Vagina (tissue), 2 donors: ENCODE measurements at regions not wholly inside any gene's neighbourhood (a gene's known extent, or its start where the extent isn't known, plus 50 kb on each side); places are given as distances from the start of the nearest gene placed in this dataset.

Experiments
- DNase-seq, 2 donors: peaks; one replicate each; pipeline ENCODE4 v3.0.0-alpha.2; 2017; ENCODE audit errors: extremely low spot score in 2 of 2
- H3K27ac ChIP-seq: fragments of 200-600 bp; sonication (generic); one replicate; pipeline ENCODE4 v1.5.1; 2019
- H3K27me3 ChIP-seq: fragments of 200-600 bp; sonication (generic); one replicate; pipeline ENCODE4 v1.5.1; 2019
- H3K36me3 ChIP-seq, 2 donors: fragments of 200-600 bp; sonication (generic); one replicate each; pipeline ENCODE4 v1.5.1; 2017 to 2019
- H3K4me1 ChIP-seq: fragments of 200-600 bp; sonication (generic); one replicate; pipeline ENCODE4 v1.5.1; 2019
- H3K4me3 ChIP-seq, 2 donors: fragments of 200-600 bp; sonication (generic); 1 replicate in 1 of 2; 2 replicates in 1 of 2; pipeline ENCODE4 v1.5.1; 2016 to 2019
- H3K9me3 ChIP-seq: fragments of 200-600 bp; sonication (generic); one replicate; pipeline ENCODE4 v1.5.1; 2019
- POLR2A ChIP-seq, 2 donors: fragments of 450-650 bp; IDR thresholded peaks; one replicate each; pipeline ENCODE4 v1.6.1; 2017; ENCODE audit warnings: antibody characterized with exemption in 2 of 2, mild to moderate bottlenecking in 2 of 2, moderate library complexity in 2 of 2
- POLR2AphosphoS5 ChIP-seq, 2 donors: sonication (generic); formaldehyde crosslinking; IDR thresholded peaks; one replicate each; pipeline ENCODE4 v1.9.0; 2017; ENCODE audit warnings: antibody characterized with exemption in 2 of 2, mild to moderate bottlenecking in 2 of 2, low read depth in 1 of 2; ENCODE audit not compliant: insufficient read depth in 1 of 2
- intact Hi-C: fragments of 100-400 bp; cut with DNase I; formaldehyde crosslinking; loops from one replicate; pipeline ENCODE4 v1.15.1; 2023
- TF ChIP-seq, protein P1 (sequence below), 3 experiments: fragments of 450-650 bp in 2 of 3; fragments of 200-600 bp in 1 of 3; sonication (generic) in 1 of 3; IDR thresholded peaks; one replicate each; pipeline ENCODE4 v1.5.1; 2017 to 2019; ENCODE audit warnings: antibody characterized with exemption in 3 of 3, mild to moderate bottlenecking in 2 of 3, moderate library complexity in 2 of 3

DNA sequence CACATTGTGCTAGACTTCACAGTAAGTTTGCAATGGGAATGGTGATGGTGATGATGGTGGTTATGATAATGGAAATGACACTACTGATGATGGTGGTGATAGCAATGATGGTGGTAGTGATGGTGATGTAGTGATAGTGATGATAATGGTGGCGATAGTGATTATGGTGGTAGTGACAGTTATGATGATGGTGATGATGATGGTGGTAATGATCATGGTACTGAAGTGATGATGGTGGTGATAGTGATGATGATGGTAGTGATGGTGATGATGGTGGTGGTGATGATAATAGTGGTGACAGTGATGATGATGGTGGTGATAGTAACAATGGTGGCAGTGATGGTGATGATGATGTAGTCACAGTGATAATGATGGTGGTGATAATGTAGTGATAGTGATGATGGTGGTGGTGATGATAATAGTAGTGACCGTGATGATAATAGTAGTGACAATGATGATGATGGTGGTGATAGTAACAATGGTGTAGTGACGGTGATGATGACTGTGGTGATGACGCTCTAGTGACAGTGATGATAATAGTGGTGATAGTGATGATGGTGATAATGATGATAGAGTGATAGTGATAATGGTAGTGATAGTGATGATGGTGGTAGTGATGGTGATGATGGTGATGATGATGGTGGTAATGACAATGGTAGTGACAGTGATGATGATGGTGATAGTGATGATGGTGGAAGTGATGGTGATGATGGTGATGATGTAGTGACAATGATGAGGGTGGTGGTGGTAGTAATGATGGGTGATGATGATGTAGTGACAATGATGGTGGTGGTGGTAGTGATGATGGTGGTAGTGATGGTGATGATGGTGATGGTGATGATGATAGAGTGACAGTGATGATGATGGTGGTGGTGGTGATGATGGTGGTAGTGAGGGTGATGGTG is 222.9 kb upstream of the PWP1 start:
- Histone ChIP-seq H3K27ac (no peak overlapping the region), H3K36me3 (no peaks in the 10 kb centered on the region), H3K27me3 (no peaks in the 10 kb centered on the region), H3K4me3 (no peak overlapping the region), H3K9me3 (no peaks in the 10 kb centered on the region), H3K4me1 (no peaks in the 10 kb centered on the region)
- no peak for DNase-seq
- no peak for TF ChIP-seq POLR2A (IDR thresholded peaks at IDR 0.05)
- TF ChIP-seq POLR2AphosphoS5 (IDR thresholded peaks at IDR 0.05; ENCODE audit: insufficient read depth in 1 of 2, low read depth in 1 of 2), result no peak
- intact Hi-C loops, result no loop called here

DNA sequence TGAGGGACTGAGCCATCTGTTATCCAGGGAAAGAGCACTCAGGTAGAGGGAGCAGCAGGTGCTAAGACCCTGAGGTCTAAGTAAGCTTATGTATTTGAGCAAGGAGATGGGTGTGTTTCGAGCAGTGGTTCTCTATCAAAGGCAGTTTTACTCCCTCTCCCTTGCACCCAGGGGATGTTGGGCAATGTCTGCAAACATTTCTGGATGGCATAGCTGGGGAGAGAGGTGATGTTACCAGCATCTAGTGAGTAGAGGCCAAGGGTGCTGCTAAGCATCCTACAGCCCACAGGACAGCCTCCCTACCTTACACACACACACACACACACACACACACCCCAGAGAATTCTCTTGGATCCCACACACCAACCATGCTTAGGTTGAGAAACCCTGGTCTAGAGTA is 221.0 kb upstream of the PWP1 start:
- no peak for TF ChIP-seq POLR2A (IDR thresholded peaks at IDR 0.05)
- TF ChIP-seq, protein P1, sequence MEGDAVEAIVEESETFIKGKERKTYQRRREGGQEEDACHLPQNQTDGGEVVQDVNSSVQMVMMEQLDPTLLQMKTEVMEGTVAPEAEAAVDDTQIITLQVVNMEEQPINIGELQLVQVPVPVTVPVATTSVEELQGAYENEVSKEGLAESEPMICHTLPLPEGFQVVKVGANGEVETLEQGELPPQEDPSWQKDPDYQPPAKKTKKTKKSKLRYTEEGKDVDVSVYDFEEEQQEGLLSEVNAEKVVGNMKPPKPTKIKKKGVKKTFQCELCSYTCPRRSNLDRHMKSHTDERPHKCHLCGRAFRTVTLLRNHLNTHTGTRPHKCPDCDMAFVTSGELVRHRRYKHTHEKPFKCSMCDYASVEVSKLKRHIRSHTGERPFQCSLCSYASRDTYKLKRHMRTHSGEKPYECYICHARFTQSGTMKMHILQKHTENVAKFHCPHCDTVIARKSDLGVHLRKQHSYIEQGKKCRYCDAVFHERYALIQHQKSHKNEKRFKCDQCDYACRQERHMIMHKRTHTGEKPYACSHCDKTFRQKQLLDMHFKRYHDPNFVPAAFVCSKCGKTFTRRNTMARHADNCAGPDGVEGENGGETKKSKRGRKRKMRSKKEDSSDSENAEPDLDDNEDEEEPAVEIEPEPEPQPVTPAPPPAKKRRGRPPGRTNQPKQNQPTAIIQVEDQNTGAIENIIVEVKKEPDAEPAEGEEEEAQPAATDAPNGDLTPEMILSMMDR (IDR thresholded peaks at IDR 0.05), result no peak
- TF ChIP-seq POLR2AphosphoS5 (IDR thresholded peaks at IDR 0.05; ENCODE audit: insufficient read depth in 1 of 2, low read depth in 1 of 2), result no peak
- H3K36me3 ChIP-seq, result no peaks in the 10 kb centered on the region
- H3K27me3 ChIP-seq, result no peaks in the 10 kb centered on the region
- H3K9me3 ChIP-seq, result no peaks in the 10 kb centered on the region
- no peak for DNase-seq
- intact Hi-C loops, result no loop called here
- no peak overlapping the region for H3K4me3 ChIP-seq
- H3K4me1 ChIP-seq, result no peaks in the 10 kb centered on the region
- H3K27ac ChIP-seq, result no peak overlapping the region

DNA sequence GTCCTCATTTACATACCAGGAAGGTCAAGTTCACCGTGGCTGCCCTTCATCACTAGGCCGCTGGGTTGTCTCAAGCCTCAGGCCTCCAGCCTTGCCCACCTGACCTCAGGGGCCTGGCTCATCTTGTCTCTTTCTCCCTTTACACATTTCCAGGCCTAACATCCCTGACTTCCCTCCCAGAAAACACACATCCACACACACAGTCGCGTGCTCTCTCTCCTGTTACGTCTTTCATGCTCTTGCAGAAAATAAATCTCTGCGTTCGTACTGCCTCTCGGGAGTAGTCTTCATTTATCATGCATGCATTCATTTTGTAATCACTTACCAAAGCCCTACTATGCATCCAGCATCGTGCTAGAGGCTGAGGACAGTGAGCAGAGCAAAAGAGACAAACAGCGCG is 220.0 kb upstream of the PWP1 start:
- no peaks in the 10 kb centered on the region for H3K36me3 ChIP-seq
- no peak for DNase-seq
- H3K27ac ChIP-seq, result no peak overlapping the region
- no peak overlapping the region for H3K4me3 ChIP-seq
- H3K4me1 ChIP-seq, result no peaks in the 10 kb centered on the region
- intact Hi-C loops, result no loop called here
- H3K27me3 ChIP-seq, result no peaks in the 10 kb centered on the region
- no peaks in the 10 kb centered on the region for H3K9me3 ChIP-seq
- TF ChIP-seq POLR2A (IDR thresholded peaks at IDR 0.05) (no peak), POLR2AphosphoS5 (IDR thresholded peaks at IDR 0.05; ENCODE audit: insufficient read depth in 1 of 2, low read depth in 1 of 2) (no peak)
- TF ChIP-seq, protein P1 (IDR thresholded peaks at IDR 0.05), result no peak

DNA sequence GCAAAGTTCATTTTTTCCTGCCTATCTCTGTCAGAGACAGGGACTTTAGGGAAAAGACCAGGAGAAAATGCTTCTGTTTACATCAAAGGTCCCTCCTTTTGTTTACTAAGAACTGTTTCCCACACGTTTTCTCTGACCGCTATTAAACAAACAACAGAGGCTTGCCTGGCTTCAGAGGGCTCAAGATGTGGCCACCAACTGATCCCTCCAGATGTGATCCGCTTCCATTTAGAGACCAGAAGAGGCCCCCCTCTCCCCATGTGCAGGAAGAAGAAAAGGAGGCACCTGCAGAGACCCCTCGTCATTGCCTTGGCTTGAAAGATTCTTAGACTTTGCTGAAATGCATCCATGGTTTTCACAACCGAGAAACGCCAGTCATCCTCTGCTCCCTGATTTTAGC is 217.9 kb upstream of the PWP1 start:
- Histone ChIP-seq H3K36me3 (no peaks in the 10 kb centered on the region), H3K4me1 (no peaks in the 10 kb centered on the region), H3K27ac (no peak overlapping the region), H3K4me3 (no peak overlapping the region), H3K9me3 (no peaks in the 10 kb centered on the region), H3K27me3 (no peaks in the 10 kb centered on the region)
- intact Hi-C loops, result no loop called here
- DNase-seq, result no peak
- TF ChIP-seq POLR2A (IDR thresholded peaks at IDR 0.05) (no peak), POLR2AphosphoS5 (IDR thresholded peaks at IDR 0.05; ENCODE audit: insufficient read depth in 1 of 2, low read depth in 1 of 2) (no peak)

DNA sequence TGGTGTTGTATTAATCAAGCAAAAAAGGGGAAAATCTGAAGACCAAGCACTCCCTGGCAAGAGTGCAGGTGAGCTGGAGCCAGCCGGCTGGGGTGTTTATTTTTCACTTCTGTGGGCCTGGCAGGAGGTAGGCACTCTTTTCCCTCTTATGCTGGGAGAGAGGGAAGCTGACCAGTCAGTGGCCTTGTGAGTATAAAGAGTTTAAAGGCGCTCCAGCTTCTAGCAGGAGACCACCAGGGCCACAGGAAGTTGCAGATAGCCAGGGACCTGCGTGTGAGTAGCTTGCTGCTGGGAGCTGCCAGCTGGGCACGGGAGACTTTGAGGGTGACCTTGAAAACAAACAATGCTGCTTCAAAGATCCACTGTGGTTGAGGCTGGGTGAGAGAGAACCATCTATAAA is 217.4 kb upstream of the PWP1 start:
- Histone ChIP-seq H3K9me3 (no peaks in the 10 kb centered on the region), H3K4me3 (no peak overlapping the region), H3K27ac (no peak overlapping the region), H3K4me1 (no peaks in the 10 kb centered on the region), H3K27me3 (no peaks in the 10 kb centered on the region), H3K36me3 (no peaks in the 10 kb centered on the region)
- intact Hi-C loops, result no loop called here
- TF ChIP-seq, protein P1 (IDR thresholded peaks at IDR 0.05), result no peak
- no peak for TF ChIP-seq POLR2A (IDR thresholded peaks at IDR 0.05)
- TF ChIP-seq POLR2AphosphoS5 (IDR thresholded peaks at IDR 0.05; ENCODE audit: insufficient read depth in 1 of 2, low read depth in 1 of 2), result no peak
- DNase-seq, result no peak

DNA sequence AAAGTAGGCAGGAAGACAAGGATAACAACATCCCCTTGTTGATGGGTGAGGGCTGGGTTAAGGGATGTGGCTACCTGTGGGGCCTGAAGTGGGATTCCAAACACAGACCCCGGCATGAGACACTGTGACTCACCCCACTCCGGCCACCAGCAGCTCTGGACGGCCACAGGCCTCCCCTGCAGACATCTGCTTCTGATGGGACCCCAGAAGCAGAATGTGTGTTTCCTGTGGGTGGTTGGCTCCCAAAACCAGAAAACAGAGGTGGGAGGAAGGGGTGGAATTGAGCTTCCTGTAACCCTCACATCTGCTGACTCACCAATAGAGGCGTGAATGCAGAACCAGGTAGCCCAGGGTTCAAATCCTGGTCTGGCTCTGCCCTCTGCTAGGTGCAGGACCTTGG is 216.6 kb upstream of the PWP1 start:
- intact Hi-C loops, result no loop called here
- TF ChIP-seq POLR2AphosphoS5 (IDR thresholded peaks at IDR 0.05; ENCODE audit: insufficient read depth in 1 of 2, low read depth in 1 of 2) (no peak), POLR2A (IDR thresholded peaks at IDR 0.05) (no peak)
- TF ChIP-seq, protein P1 (IDR thresholded peaks at IDR 0.05), result no peak
- Histone ChIP-seq H3K36me3 (no peaks in the 10 kb centered on the region), H3K27ac (no peak overlapping the region), H3K4me1 (no peaks in the 10 kb centered on the region), H3K9me3 (no peaks in the 10 kb centered on the region), H3K4me3 (no peak overlapping the region), H3K27me3 (no peaks in the 10 kb centered on the region)
- no peak for DNase-seq
